22Rv1 (cell line): ENCODE measurements at regions not wholly inside any gene's neighbourhood (a gene's known extent, or its start where the extent isn't known, plus 50 kb on each side); places are given as distances from the start of the nearest gene placed in this dataset.

Experiments
- ZFX ChIP-seq: fragments of 450-650 bp; IDR thresholded peaks from 2 replicates; pipeline ENCODE4 v1.6.1; 2017; ENCODE audit warnings: antibody characterized with exemption, borderline replicate concordance
- TF ChIP-seq, protein P1 (sequence below): fragments of 450-650 bp; IDR thresholded peaks from 2 replicates; pipeline ENCODE4 v1.5.1; 2017; ENCODE audit warnings: mild to moderate bottlenecking

DNA sequence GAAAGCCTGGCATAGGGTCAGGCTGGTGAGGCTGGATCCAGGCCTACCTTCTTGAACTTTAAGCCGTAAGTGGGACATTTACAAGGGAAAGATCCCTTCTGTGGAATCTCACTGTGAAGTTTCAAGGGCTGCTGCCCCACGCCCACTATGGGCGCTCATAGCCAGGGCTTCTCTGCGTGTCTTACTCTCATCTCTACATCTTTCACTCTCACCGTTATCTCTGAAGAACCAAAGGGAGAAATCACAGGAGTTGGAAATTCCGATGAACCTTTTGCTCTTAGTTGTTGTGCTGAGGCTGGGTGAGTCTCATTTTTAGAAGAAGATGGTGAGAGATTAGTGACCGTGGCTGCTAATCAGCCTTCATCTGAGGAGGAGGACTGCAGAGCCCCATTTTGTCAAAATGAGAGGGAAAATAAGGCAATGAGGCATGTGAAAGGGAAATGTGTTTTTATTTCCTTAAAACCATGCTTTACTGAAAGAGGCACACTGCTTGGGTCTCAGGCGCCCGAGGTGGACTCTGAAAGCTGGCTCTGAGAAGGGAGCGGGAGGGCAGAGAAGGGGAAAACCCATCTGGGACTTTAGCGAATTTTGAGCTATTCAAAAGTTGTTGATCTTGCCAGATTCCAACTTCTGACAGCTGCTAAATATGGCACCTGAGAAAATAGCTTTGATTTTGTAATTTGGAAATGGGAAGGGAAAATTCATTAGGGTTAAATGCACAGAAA, 301.5 kb downstream of the CLIC5 start:
- TF ChIP-seq, protein P1, sequence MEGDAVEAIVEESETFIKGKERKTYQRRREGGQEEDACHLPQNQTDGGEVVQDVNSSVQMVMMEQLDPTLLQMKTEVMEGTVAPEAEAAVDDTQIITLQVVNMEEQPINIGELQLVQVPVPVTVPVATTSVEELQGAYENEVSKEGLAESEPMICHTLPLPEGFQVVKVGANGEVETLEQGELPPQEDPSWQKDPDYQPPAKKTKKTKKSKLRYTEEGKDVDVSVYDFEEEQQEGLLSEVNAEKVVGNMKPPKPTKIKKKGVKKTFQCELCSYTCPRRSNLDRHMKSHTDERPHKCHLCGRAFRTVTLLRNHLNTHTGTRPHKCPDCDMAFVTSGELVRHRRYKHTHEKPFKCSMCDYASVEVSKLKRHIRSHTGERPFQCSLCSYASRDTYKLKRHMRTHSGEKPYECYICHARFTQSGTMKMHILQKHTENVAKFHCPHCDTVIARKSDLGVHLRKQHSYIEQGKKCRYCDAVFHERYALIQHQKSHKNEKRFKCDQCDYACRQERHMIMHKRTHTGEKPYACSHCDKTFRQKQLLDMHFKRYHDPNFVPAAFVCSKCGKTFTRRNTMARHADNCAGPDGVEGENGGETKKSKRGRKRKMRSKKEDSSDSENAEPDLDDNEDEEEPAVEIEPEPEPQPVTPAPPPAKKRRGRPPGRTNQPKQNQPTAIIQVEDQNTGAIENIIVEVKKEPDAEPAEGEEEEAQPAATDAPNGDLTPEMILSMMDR, result no peak
- TF ChIP-seq ZFX, result no peak
